H1 (cell line): ENCODE measurements at regions not wholly inside any gene's neighbourhood (a gene's known extent, or its start where the extent isn't known, plus 50 kb on each side); places are given as distances from the start of the nearest gene placed in this dataset.

ENCODE experiments used
- CTCF ChIA-PET: fragments of 300-600 bp; sonication (Branson Sonifier 250); formaldehyde crosslinking; loops from one replicate; lab custom pipeline; 2021; ENCODE audit not compliant: partially characterized antibody; lab: Charles Lee
- POLR2A ChIA-PET: fragments of 300-600 bp; sonication (Branson Sonifier 250); formaldehyde crosslinking; loops from one replicate; lab custom pipeline; 2021; ENCODE audit warnings: inconsistent platforms; ENCODE audit not compliant: partially characterized antibody; lab: Charles Lee
- DNase-seq, 2 experiments: peaks; one replicate each; pipeline versions ENCODE4 v3.0.0 to v3.0.0-alpha.2; 2010 to 2022; ENCODE audit warnings: low spot score in 2 of 2, low read depth in 1 of 2, mixed read lengths in 1 of 2
- FAIRE-seq: peaks from 2 replicates; lab custom pipeline; 2011; peaks lifted over from hg19 to GRCh38; lab: Jason Lieb, UNC
- H2AFZ ChIP-seq: 2 replicates; pipeline ENCODE4 v1.8.1; 2012; ENCODE audit warnings: low read length, inconsistent platforms
- H2AK5ac ChIP-seq: 2 replicates; pipeline ENCODE4 v1.6.1; 2013; ENCODE audit warnings: low read depth, low read length
- H2BK120ac ChIP-seq: replicated peaks from 2 replicates; pipeline ENCODE3; 2013; ENCODE audit warnings: low read depth, low read length, inconsistent platforms
- H2BK12ac ChIP-seq: 2 replicates; pipeline ENCODE4 v1.6.1; 2013; ENCODE audit warnings: low read depth, low read length
- H2BK15ac ChIP-seq: 2 replicates; pipeline ENCODE4 v1.6.1; 2013; ENCODE audit warnings: low read length
- H2BK20ac ChIP-seq: 2 replicates; pipeline ENCODE4 v1.6.1; 2013; ENCODE audit warnings: low read length
- H2BK5ac ChIP-seq: 2 replicates; pipeline ENCODE4 v1.6.1; 2013; ENCODE audit warnings: low read depth, low read length
- H3K14ac ChIP-seq: 2 replicates; pipeline ENCODE4 v1.6.1; 2013; ENCODE audit warnings: inconsistent platforms; ENCODE audit not compliant: insufficient read length
- H3K18ac ChIP-seq: 2 replicates; pipeline ENCODE4 v1.6.1; 2013; ENCODE audit warnings: low read length; ENCODE audit errors: extremely low read depth
- H3K23ac ChIP-seq: 2 replicates; pipeline ENCODE4 v1.6.1; 2013; ENCODE audit warnings: inconsistent platforms; ENCODE audit not compliant: insufficient read length
- H3K23me2 ChIP-seq: 2 replicates; pipeline ENCODE4 v1.6.1; 2013; ENCODE audit warnings: low read depth, low read length
- H3K27ac ChIP-seq: 2 replicates; pipeline ENCODE4 v1.6.1; 2011; ENCODE audit warnings: low read depth, low read length, inconsistent platforms
- H3K27me3 ChIP-seq, 4 experiments: replicated peaks in 1 of 4; 1 replicate in 1 of 4; 2 replicates in 3 of 4; pipeline versions ENCODE4 v1.6.1 to v1.8.1; 2011 to 2013; ENCODE audit warnings: low read length in 3 of 4, mild to moderate bottlenecking in 3 of 4, inconsistent platforms in 2 of 4, mixed read lengths in 2 of 4, moderate library complexity in 1 of 4; ENCODE audit not compliant: control insufficient read depth in 3 of 4, insufficient read depth in 3 of 4; ENCODE audit errors: extremely low read depth in 1 of 4
- H3K36me3 ChIP-seq, 4 experiments: 2 replicates each; pipeline versions ENCODE4 v1.6.1 to v1.8.1; 2011 to 2013; ENCODE audit warnings: mild to moderate bottlenecking in 4 of 4, low read length in 3 of 4, moderate library complexity in 2 of 4, control low read depth in 1 of 4, inconsistent platforms in 1 of 4; ENCODE audit not compliant: insufficient read depth in 4 of 4, control insufficient read depth in 2 of 4
- H3K4ac ChIP-seq: replicated peaks from 2 replicates; pipeline ENCODE3; 2013; ENCODE audit warnings: low read length, low read depth, mixed read lengths, inconsistent platforms; ENCODE audit not compliant: insufficient read length
- H3K4me1 ChIP-seq, 4 experiments: replicated peaks in 1 of 4; 1 replicate in 1 of 4; 2 replicates in 3 of 4; pipeline versions ENCODE4 v1.6.1 to v1.8.1; 2011 to 2013; ENCODE audit warnings: low read length in 3 of 4, inconsistent platforms in 2 of 4, mixed read lengths in 1 of 4; ENCODE audit not compliant: insufficient read depth in 4 of 4, control insufficient read depth in 3 of 4
- H3K4me2 ChIP-seq, 2 experiments: 2 replicates each; pipeline versions ENCODE4 v1.6.1 to v1.8.1; 2011 to 2013; ENCODE audit warnings: low read depth in 2 of 2, low read length in 2 of 2, control low read depth in 1 of 2, inconsistent platforms in 1 of 2, mild to moderate bottlenecking in 1 of 2; ENCODE audit not compliant: insufficient read depth in 1 of 2
- H3K4me3 ChIP-seq, 4 experiments: fragments of 200-600, 300-600 bp in 1 of 4; sonication (generic), shearing (Covaris generic), sonication (Bioruptor Twin) in 1 of 4; 2 replicates each; pipeline versions ENCODE4 v1.5.1 to v1.8.1; 2011 to 2016; ENCODE audit warnings: low read length in 4 of 4, low read depth in 3 of 4, control low read depth in 2 of 4, inconsistent platforms in 2 of 4, mild to moderate bottlenecking in 2 of 4, mixed read lengths in 1 of 4, moderate library complexity in 1 of 4; ENCODE audit not compliant: insufficient read depth in 2 of 4; ENCODE audit errors: extremely low read depth in 1 of 4
- H3K56ac ChIP-seq: replicated peaks from 2 replicates; pipeline ENCODE3; 2013; ENCODE audit warnings: low read depth, mild to moderate bottlenecking, mixed read lengths, low read length, inconsistent platforms; ENCODE audit not compliant: insufficient read length
- H3K79me1 ChIP-seq: 2 replicates; pipeline ENCODE4 v1.6.1; 2013; ENCODE audit warnings: low read depth, low read length, control low read depth
- H3K79me2 ChIP-seq, 2 experiments: 2 replicates each; pipeline versions ENCODE4 v1.6.1 to v1.8.1; 2012 to 2013; ENCODE audit warnings: low read length in 2 of 2, mild to moderate bottlenecking in 2 of 2, inconsistent platforms in 1 of 2; ENCODE audit not compliant: insufficient read depth in 2 of 2, control insufficient read depth in 1 of 2
- H3K9ac ChIP-seq, 4 experiments: replicated peaks in 1 of 4; 1 replicate in 1 of 4; 2 replicates in 3 of 4; pipeline versions ENCODE4 v1.6.1 to v1.8.1; 2011 to 2013; ENCODE audit warnings: low read depth in 3 of 4, low read length in 3 of 4, control low read depth in 2 of 4, mild to moderate bottlenecking in 2 of 4, moderate library complexity in 2 of 4, inconsistent platforms in 1 of 4; ENCODE audit errors: extremely low read depth in 1 of 4
- H3K9me3 ChIP-seq, 2 experiments: 2 replicates each; pipeline versions ENCODE4 v1.6.1 to v1.8.1; 2012 to 2013; ENCODE audit warnings: mild to moderate bottlenecking in 2 of 2, moderate library complexity in 2 of 2, control low read depth in 1 of 2, inconsistent platforms in 1 of 2, low read depth in 1 of 2, low read length in 1 of 2, mixed read lengths in 1 of 2; ENCODE audit not compliant: insufficient read depth in 2 of 2
- H4K20me1 ChIP-seq, 2 experiments: replicated peaks in 1 of 2; 2 replicates each; pipeline versions ENCODE3 to v1.8.1; 2011 to 2013; ENCODE audit warnings: inconsistent platforms in 2 of 2, low read length in 2 of 2, mild to moderate bottlenecking in 1 of 2; ENCODE audit not compliant: insufficient read depth in 2 of 2, control insufficient read depth in 1 of 2
- H4K5ac ChIP-seq: 2 replicates; pipeline ENCODE4 v1.6.1; 2013; ENCODE audit warnings: low read length, low read depth, mixed read lengths, inconsistent platforms; ENCODE audit not compliant: insufficient read length
- H4K8ac ChIP-seq: 2 replicates; pipeline ENCODE4 v1.8.0; 2013; ENCODE audit warnings: mild to moderate bottlenecking, moderate library complexity, low read length, inconsistent platforms; ENCODE audit not compliant: insufficient read depth; ENCODE audit errors: extremely low read depth
- H4K91ac ChIP-seq: replicated peaks from 2 replicates; pipeline ENCODE3; 2013; ENCODE audit warnings: low read length, mixed read lengths, inconsistent platforms; ENCODE audit not compliant: insufficient read length
- BRCA1 ChIP-seq: IDR thresholded peaks from 2 replicates; pipeline ENCODE4 v1.6.1; 2012; ENCODE audit warnings: low read depth, low read length, improper control_type of control experiment
- CHD2 ChIP-seq: IDR thresholded peaks from 2 replicates; pipeline ENCODE4 v1.6.1; 2012; ENCODE audit warnings: low read length, improper control_type of control experiment
- CREB1 ChIP-seq: IDR thresholded peaks from 2 replicates; pipeline ENCODE4 v1.6.1; 2012; ENCODE audit warnings: inconsistent platforms
- CTBP2 ChIP-seq: IDR thresholded peaks from 2 replicates; pipeline ENCODE4 v1.7.0; 2011; ENCODE audit warnings: borderline replicate concordance, mild to moderate bottlenecking, moderate library complexity, mixed read lengths, low read length; ENCODE audit not compliant: insufficient read depth, insufficient read length
- GTF2F1 ChIP-seq: IDR thresholded peaks from 2 replicates; pipeline ENCODE4 v1.6.1; 2012; ENCODE audit warnings: low read depth, low read length, improper control_type of control experiment, borderline replicate concordance
- PHF8 ChIP-seq: fragments of 200-600 bp; sonication (generic); conservative IDR thresholded peaks from 2 replicates; pipeline ENCODE4 v1.7.1; 2012; ENCODE audit warnings: low read depth, mild to moderate bottlenecking, inconsistent platforms, low read length, moderate library complexity
- POLR2AphosphoS5 ChIP-seq: IDR thresholded peaks from 2 replicates; pipeline ENCODE4 v1.6.1; 2011; ENCODE audit warnings: low read depth, low read length
- RNF2 ChIP-seq: fragments of 200-900, 300-1000 bp; sonication (generic); IDR thresholded peaks from 2 replicates; pipeline ENCODE4 v1.7.1; 2016; ENCODE audit warnings: borderline replicate concordance, low read depth, mild to moderate bottlenecking, antibody characterized with exemption, low read length; ENCODE audit not compliant: poor library complexity, severe bottlenecking; ENCODE audit errors: missing control alignments
- SUZ12 ChIP-seq: fragments of 200-600 bp; sonication (generic); IDR thresholded peaks from 2 replicates; pipeline ENCODE4 v1.6.1; 2012; ENCODE audit warnings: mild to moderate bottlenecking, inconsistent platforms, low read length, moderate library complexity, mixed read lengths
- TAF1 ChIP-seq: IDR thresholded peaks from 2 replicates; pipeline ENCODE4 v1.6.1; 2011; ENCODE audit warnings: mild to moderate bottlenecking, low read depth, low read length
- TEAD4 ChIP-seq: IDR thresholded peaks from 2 replicates; pipeline ENCODE4 v1.6.1; 2012; ENCODE audit warnings: low read depth, low read length, inconsistent platforms, mixed read lengths
- YY1 ChIP-seq: IDR thresholded peaks from 2 replicates; pipeline ENCODE4 v1.6.1; 2011; ENCODE audit warnings: low read depth, mild to moderate bottlenecking, low read length
- WGBS, 2 experiments: shearing (Covaris generic) in 1 of 2; methylation state at CpG; one replicate each; pipeline versions ENCODE4 v1.1.6 to v1.1.7; 2013 to 2015; ENCODE audit warnings: low lambda C conversion rate in 2 of 2, mixed read lengths in 2 of 2, inconsistent platforms in 1 of 2, low coverage in 1 of 2, missing lambda C conversion rate in 1 of 2; ENCODE audit not compliant: insufficient replicate concordance in 2 of 2, insufficient coverage in 1 of 2, insufficient read length in 1 of 2; ENCODE audit errors: extremely low coverage in 1 of 2, missing lambda C conversion rate in 1 of 2; 5-methylcytosine and 5-hydroxymethylcytosine counted together
- TF ChIP-seq, protein P1 (sequence below): IDR thresholded peaks from 2 replicates; pipeline ENCODE4 v1.6.1; 2012; ENCODE audit warnings: low read length, inconsistent platforms

GRCh38 chr7:22894546-22894945 is 71.9 kb upstream of the TOMM7 start:
- Histone ChIP-seq H3K79me2 (no peaks in the 10 kb centered on the region), H3K18ac (no peak overlapping the region), H3K27ac (no peak overlapping the region), H3K4me2 (no peak overlapping the region), H2AFZ (0 out of 2 replicates have a peak overlapping the region, but pooled peaks have one; percentile 24), H3K9me3 (0 out of 4 replicates have a peak, but pooled peaks cover 0 to 2% of the 10 kb centered on the region in 2 experiments), H2BK120ac (no peak overlapping the region), H3K4me1 (peaks cover 0 to 7% (median 0%) of the 10 kb centered on the region in 4 experiments; a peak in 2 of 7 replicates), H2BK12ac (no peak overlapping the region), H3K9ac (no peak overlapping the region), H4K8ac (no peak overlapping the region), H2BK5ac (no peak overlapping the region), H2AK5ac (no peak overlapping the region), H2BK20ac (no peak overlapping the region), H3K4me3 (no peak overlapping the region), H4K91ac (no peak overlapping the region), H3K79me1 (no peaks in the 10 kb centered on the region), H2BK15ac (no peak overlapping the region), H3K27me3 (no peaks in the 10 kb centered on the region; a peak in 1 of 7 replicates), H3K23me2 (no peaks in the 10 kb centered on the region), H3K14ac (no peak overlapping the region), H3K36me3 (no peaks in the 10 kb centered on the region), H4K5ac (no peak overlapping the region), H3K56ac (no peak overlapping the region), H3K23ac (no peak overlapping the region), H3K4ac (no peak overlapping the region), H4K20me1 (no peaks in the 10 kb centered on the region)
- ChIA-PET POLR2A (interaction anchor here (1.2 kb wide), 1 partner anchor 21 kb away, joined by 5 read pairs; no protein-coding TSS in a partner anchor), CTCF (interaction anchor here (0.6 kb wide), 1 partner anchor 176 kb away, joined by 4 read pairs; no protein-coding TSS in a partner anchor)
- FAIRE-seq (no peak), DNase-seq (peak in 1 of 2 experiments; percentile 8)
- 88 to 100% methylated on average over 2 to 6 of the region's 10 CpGs for WGBS, 2 experiments
- no peak for TF ChIP-seq CREB1
- no peak for TF ChIP-seq GTF2F1
- TF ChIP-seq, protein P1, sequence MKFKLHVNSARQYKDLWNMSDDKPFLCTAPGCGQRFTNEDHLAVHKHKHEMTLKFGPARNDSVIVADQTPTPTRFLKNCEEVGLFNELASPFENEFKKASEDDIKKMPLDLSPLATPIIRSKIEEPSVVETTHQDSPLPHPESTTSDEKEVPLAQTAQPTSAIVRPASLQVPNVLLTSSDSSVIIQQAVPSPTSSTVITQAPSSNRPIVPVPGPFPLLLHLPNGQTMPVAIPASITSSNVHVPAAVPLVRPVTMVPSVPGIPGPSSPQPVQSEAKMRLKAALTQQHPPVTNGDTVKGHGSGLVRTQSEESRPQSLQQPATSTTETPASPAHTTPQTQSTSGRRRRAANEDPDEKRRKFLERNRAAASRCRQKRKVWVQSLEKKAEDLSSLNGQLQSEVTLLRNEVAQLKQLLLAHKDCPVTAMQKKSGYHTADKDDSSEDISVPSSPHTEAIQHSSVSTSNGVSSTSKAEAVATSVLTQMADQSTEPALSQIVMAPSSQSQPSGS, result no peak
- no peak for TF ChIP-seq RNF2
- no peak for TF ChIP-seq CHD2
- no peak for TF ChIP-seq BRCA1
- TF ChIP-seq TAF1, result no peak
- no peak for TF ChIP-seq PHF8
- no peak for TF ChIP-seq TEAD4
- TF ChIP-seq SUZ12, result no peak
- TF ChIP-seq CTBP2, result no peak
- no peak for TF ChIP-seq YY1
- TF ChIP-seq POLR2AphosphoS5, result no peak
